ENCODE measurements at regions not wholly inside any gene's neighbourhood (a gene's known extent, or its start where the extent isn't known, plus 50 kb on each side); places are given as distances from the start of the nearest gene placed in this dataset.
"Not testable (repeated sequence)": the region's sequence is repeated elsewhere in the genome, so short reads cannot be mapped to it uniquely, and the experiment has no call there.

DNA sequence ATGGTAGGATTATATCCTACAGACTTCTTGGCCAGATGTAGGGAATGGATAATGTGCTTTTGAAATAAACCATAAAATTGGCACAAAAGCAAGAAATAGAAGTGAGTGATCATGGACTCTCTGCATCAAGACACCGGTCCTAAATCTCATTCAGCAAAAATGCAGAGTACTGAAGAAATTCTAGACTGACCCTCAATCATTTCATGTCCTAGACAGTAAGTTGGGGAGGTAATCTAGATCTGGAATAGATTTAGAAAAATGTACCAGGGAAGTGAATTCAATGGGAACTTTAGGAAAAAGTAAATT lies 69.7 kb upstream of the ADTRP start:
- no peaks in the 10 kb centered on the region for H3K36me3 ChIP-seq
- no peak overlapping the region for H3K4me3 ChIP-seq

DNA sequence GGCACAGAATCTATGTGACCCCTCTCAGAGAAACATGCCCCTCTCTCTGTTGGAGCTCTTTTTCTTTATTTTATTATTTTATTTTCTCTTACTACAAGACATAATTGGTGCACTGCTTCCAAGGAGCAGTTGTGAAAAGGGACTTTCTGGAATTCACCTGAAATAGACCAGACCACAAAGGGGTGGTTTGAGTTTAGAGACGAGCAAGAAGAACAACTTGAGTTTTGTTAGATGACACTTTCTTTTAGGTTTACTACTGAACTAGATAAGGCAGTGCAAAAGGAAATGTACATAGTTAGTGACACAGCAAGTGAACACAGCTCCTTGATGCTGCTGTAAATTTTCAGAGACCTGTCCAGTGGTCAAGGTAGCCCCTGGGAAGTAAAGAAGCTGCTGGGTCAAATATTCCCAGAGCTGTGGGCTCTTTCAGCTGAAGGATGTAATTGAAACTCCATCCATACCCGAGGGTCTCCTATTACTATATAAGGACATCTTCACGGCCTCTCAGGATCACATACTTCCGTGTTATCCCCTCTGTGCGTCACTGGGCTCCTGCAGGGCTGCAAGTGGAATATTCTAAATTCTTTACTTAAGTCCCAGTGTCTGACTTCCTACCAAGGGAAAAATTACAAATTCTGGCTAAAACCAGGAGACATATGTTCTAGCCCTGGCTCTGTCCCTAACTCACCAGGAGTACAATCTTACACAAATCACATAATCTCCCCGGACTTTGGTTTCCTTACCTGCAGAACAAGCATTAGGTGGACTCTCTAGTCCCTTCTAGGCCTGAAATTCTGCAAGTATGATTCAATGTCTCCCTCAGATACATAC lies 69.1 kb upstream of the ADTRP start:
- no peaks in the 10 kb centered on the region for H3K9me3 ChIP-seq
- no peak for TF ChIP-seq POLR2AphosphoS5 (IDR thresholded peaks at IDR 0.05)
- no peak for TF ChIP-seq CTCF (IDR thresholded peaks at IDR 0.05)
- no peak for TF ChIP-seq EP300 (IDR thresholded peaks at IDR 0.05)
- TF ChIP-seq POLR2A (IDR thresholded peaks at IDR 0.05) = no peak
- no peak overlapping the region for H3K4me3 ChIP-seq
- H3K27me3 ChIP-seq = no peaks in the 10 kb centered on the region
- H3K27ac ChIP-seq = no peak overlapping the region
- no peak for ATAC-seq
- H3K36me3 ChIP-seq = no peaks in the 10 kb centered on the region
- H3K4me1 ChIP-seq = peaks cover 0 to 2% (median 0%) of the 10 kb centered on the region in 3 donors
- 74 to 78% methylated on average over 4 to 6 of the region's 6 CpGs for WGBS, 2 donors (ENCODE audit: low coverage in 1 of 2)

More for the DNA sequence above, 69.7 kb upstream of the ADTRP start:
- Histone ChIP-seq H3K9me3 (no peaks in the 10 kb centered on the region), H3K4me1 (peaks cover 0 to 6% (median 0%) of the 10 kb centered on the region in 3 donors), H3K27ac (no peak overlapping the region), H3K27me3 (no peaks in the 10 kb centered on the region)
- ATAC-seq = no peak
- WGBS, 2 donors (ENCODE audit: low coverage in 1 of 2) = 75 to 88% methylated on average over 1 of the region's 1 CpG
- TF ChIP-seq POLR2AphosphoS5 (IDR thresholded peaks at IDR 0.05) (no peak), CTCF (IDR thresholded peaks at IDR 0.05) (no peak), EP300 (IDR thresholded peaks at IDR 0.05) (no peak), POLR2A (IDR thresholded peaks at IDR 0.05) (no peak)

GRCh38 chr6:11847068-11847467 lies 68.5 kb upstream of the ADTRP start:
- not testable (repeated sequence) for H3K27me3 ChIP-seq, H3K36me3 ChIP-seq, ATAC-seq, H3K27ac ChIP-seq, H3K4me1 ChIP-seq, H3K4me3 ChIP-seq, H3K9me3 ChIP-seq
- WGBS, 2 donors (ENCODE audit: low coverage in 1 of 2) = 94 to 100% methylated on average over 1 to 2 of the region's 2 CpGs

GRCh38 chr6:11845664-11846577 lies 67.3 kb upstream of the ADTRP start:
- Histone ChIP-seq H3K4me1 (no peaks in the 10 kb centered on the region), H3K4me3 (no peak overlapping the region), H3K9me3 (no peaks in the 10 kb centered on the region), H3K27me3 (no peaks in the 10 kb centered on the region), H3K27ac (no peak overlapping the region), H3K36me3 (no peaks in the 10 kb centered on the region)
- no peak for ATAC-seq
- 90 to 93% methylated on average over 4 of the region's 5 CpGs for WGBS, 2 donors (ENCODE audit: low coverage in 1 of 2)
- TF ChIP-seq EP300 (IDR thresholded peaks at IDR 0.05) = no peak
- TF ChIP-seq POLR2AphosphoS5 (IDR thresholded peaks at IDR 0.05) = no peak
- TF ChIP-seq POLR2A (IDR thresholded peaks at IDR 0.05) = no peak
- no peak for TF ChIP-seq CTCF (IDR thresholded peaks at IDR 0.05)

GRCh38 chr6:11842795-11843194 lies 64.2 kb upstream of the ADTRP start:
- ATAC-seq, H3K4me1 ChIP-seq, H3K27ac ChIP-seq, H3K27me3 ChIP-seq, H3K9me3 ChIP-seq, H3K4me3 ChIP-seq, H3K36me3 ChIP-seq: not testable (repeated sequence)
- 94 to 100% methylated on average over 3 of the region's 3 CpGs for WGBS, 2 donors (ENCODE audit: low coverage in 1 of 2)
